Fibroblast of mammary gland (primary cell): ENCODE measurements at regions not wholly inside any gene's neighbourhood (a gene's known extent, or its start where the extent isn't known, plus 50 kb on each side); places are given as distances from the start of the nearest gene placed in this dataset.

Experiments used
- DNase-seq: peaks from one replicate; pipeline ENCODE4 v3.0.0-alpha.2; 2010; ENCODE audit warnings: low read depth
- H3K4me3 ChIP-seq: 2 replicates; pipeline ENCODE4 v1.5.1; 2011; ENCODE audit warnings: low read depth, mild to moderate bottlenecking, low read length, moderate library complexity; ENCODE audit not compliant: control insufficient read depth
- CTCF ChIP-seq: conservative IDR thresholded peaks from 2 replicates; pipeline ENCODE4 v1.5.1; 2011; ENCODE audit warnings: low read depth, low read length, inconsistent platforms; ENCODE audit not compliant: control insufficient read depth, insufficient read depth

DNA sequence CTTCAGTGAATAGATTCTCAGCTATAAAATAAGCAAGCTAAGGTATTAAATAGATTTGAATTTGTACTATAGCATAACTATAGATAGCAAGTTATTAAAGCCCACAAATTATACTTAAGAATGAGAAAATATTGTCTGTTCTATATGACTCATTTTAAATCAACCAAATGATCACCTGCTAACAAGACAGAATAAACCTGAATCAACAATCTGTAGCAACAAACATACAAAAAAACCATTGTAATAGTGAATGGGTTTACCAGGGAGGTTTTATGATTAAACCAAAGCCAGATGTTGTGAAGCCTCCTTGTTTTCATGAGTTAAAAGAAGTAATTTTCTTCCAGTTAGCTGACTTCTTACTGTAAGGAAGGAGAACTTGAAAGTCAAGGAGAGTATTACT lies 71.9 kb upstream of the HTR1B start:
- no peak for DNase-seq
- no peak for TF ChIP-seq CTCF
- no peak overlapping the region for H3K4me3 ChIP-seq

- no peak overlapping the region for H3K4me3 ChIP-seq
- TF ChIP-seq CTCF = no peak
- DNase-seq = no peak
Observed at GRCh38 chr6:77536701-77537100, 73.4 kb upstream of the HTR1B start.

GRCh38 chr6:77543601-77544000 lies 80.3 kb upstream of the HTR1B start:
- H3K4me3 ChIP-seq = no peak overlapping the region
- TF ChIP-seq CTCF = no peak
- no peak for DNase-seq

DNA sequence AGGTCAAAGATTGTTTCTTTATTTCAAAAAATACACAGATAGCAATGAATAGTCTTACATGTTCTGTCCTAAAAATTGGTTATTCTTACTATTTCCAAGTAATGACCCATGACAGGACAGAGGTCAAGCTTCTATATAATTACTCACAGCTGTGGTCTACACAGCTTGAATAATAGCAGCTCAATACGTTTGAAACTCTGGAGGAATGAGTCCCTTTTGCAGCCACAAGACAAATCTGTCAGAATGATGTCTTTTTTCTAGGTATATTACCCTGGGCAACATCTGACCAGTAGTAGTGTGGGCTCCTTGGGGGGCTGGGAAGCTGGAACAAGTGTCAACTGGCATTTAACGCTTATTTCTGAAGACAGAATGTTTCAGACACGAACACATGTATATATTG lies 84.9 kb upstream of the HTR1B start:
- H3K4me3 ChIP-seq = no peak overlapping the region
- TF ChIP-seq CTCF = no peak
- DNase-seq = no peak

DNA sequence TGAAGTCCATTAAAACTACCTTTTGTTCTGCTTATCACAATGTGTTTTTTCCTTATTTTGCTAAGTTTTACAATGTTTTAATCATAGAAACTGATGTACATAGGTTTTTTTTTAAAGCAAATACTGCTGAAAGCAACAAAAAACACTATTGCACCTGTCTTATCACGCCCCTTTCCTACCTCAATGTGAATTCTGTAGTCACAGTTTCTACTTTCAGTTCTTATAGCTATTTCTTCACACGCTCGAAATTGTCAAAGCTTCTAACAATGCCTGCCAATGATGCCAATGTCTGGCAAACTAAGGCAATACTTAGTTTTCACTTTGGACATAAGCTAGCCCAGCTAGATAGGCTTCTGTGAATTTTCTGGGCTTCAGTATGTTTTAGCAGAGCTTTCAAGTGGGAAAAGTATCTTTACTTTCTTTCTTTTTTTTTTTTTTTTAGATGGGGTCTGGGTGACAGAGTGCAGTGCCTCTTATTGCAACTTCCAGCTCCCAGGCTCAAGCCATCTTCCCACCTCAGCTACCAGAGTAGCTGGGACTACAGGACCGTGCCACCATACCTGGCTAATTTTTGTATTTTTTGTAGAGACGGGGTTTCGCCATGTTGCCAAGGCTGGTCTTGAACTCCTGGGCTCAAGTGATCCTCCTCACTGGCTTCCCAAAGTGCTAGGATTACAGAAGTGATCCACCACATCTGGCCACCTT lies 85.5 kb upstream of the HTR1B start:
- TF ChIP-seq CTCF = no peak
- no peak for DNase-seq
- no peak overlapping the region for H3K4me3 ChIP-seq

GRCh38 chr6:77551135-77551534 lies 87.8 kb upstream of the HTR1B start:
- DNase-seq = no peak
- H3K4me3 ChIP-seq = no peak overlapping the region
- TF ChIP-seq CTCF = no peak

- no peak for TF ChIP-seq CTCF
- no peak overlapping the region for H3K4me3 ChIP-seq
- peak; percentile 12 for DNase-seq
Observed at GRCh38 chr6:77561768-77562314, 91.0 kb upstream of the MEI4 start.
